Stimulated activated CD4-positive, alpha-beta T cell treated with anti-CD3 and anti-CD28 coated beads, Interleukin-1b, Interleukin-23, amount 100 ng/mL, for 48 hours (primary cell): ENCODE measurements at regions not wholly inside any gene's neighbourhood (a gene's known extent, or its start where the extent isn't known, plus 50 kb on each side); places are given as distances from the start of the nearest gene placed in this dataset.

Experiments
- DNase-seq: peaks from one replicate; pipeline ENCODE4 v3.0.0-alpha.2; 2020

GRCh38 chr11:23961503-23962338 is 535.1 kb upstream of the LUZP2 start:
- DNase-seq: no peak

- DNase-seq: no peak
Observed at GRCh38 chr11:23973244-23973643, 523.6 kb upstream of the LUZP2 start.

GRCh38 chr11:23974051-23974450 is 522.8 kb upstream of the LUZP2 start:
- no peak for DNase-seq

- DNase-seq: no peak
Observed at GRCh38 chr11:23974601-23975000, 522.3 kb upstream of the LUZP2 start.

GRCh38 chr11:23976426-23976825 is 520.4 kb upstream of the LUZP2 start:
- no peak for DNase-seq

- no peak for DNase-seq
Observed at GRCh38 chr11:23976841-23977271, 520.0 kb upstream of the LUZP2 start.

- DNase-seq: no peak
Observed at GRCh38 chr11:23988381-23989006, 508.4 kb upstream of the LUZP2 start.

- no peak for DNase-seq
Observed at GRCh38 chr11:23990346-23991164, 506.3 kb upstream of the LUZP2 start.

- DNase-seq: no peak
Observed at GRCh38 chr11:23991165-23991539, 505.7 kb upstream of the LUZP2 start.

GRCh38 chr11:23995891-23996290 is 501.0 kb upstream of the LUZP2 start:
- no peak for DNase-seq

GRCh38 chr11:23997356-23997755 is 499.5 kb upstream of the LUZP2 start:
- no peak for DNase-seq

- no peak for DNase-seq
Observed at GRCh38 chr11:24005202-24005876, 491.5 kb upstream of the LUZP2 start.

- no peak for DNase-seq
Observed at GRCh38 chr11:24043842-24044241, 453.0 kb upstream of the LUZP2 start.

- DNase-seq: no peak
Observed at GRCh38 chr11:24046731-24047130, 450.1 kb upstream of the LUZP2 start.

GRCh38 chr11:24056051-24056450 is 440.8 kb upstream of the LUZP2 start:
- DNase-seq: no peak

- no peak for DNase-seq
Observed at GRCh38 chr11:24060125-24060524, 436.7 kb upstream of the LUZP2 start.

- no peak for DNase-seq
Observed at GRCh38 chr11:24064309-24064903, 432.4 kb upstream of the LUZP2 start.

- DNase-seq: no peak
Observed at GRCh38 chr11:24068197-24068596, 428.7 kb upstream of the LUZP2 start.

GRCh38 chr11:24070435-24070834 is 426.4 kb upstream of the LUZP2 start:
- no peak for DNase-seq

GRCh38 chr11:24078018-24078417 is 418.8 kb upstream of the LUZP2 start:
- no peak for DNase-seq

GRCh38 chr11:24082241-24082640 is 414.6 kb upstream of the LUZP2 start:
- DNase-seq: no peak

- DNase-seq: no peak
Observed at GRCh38 chr11:24082860-24083259, 414.0 kb upstream of the LUZP2 start.

GRCh38 chr11:24084956-24085355 is 411.9 kb upstream of the LUZP2 start:
- no peak for DNase-seq
